ENCODE measurements at regions not wholly inside any gene's neighbourhood (a gene's known extent, or its start where the extent isn't known, plus 50 kb on each side); places are given as distances from the start of the nearest gene placed in this dataset.

- no peak overlapping the region for H3K4me3 ChIP-seq (ENCODE audit: low read length in 3 of 3)
Observed at GRCh38 chr13:44281252-44282000, 92.2 kb upstream of the SERP2 start.

GRCh38 chr13:44283600-44283999 is 90.0 kb upstream of the SERP2 start:
- H3K4me1 ChIP-seq (ENCODE audit: control insufficient read depth in 2 of 3, insufficient read depth in 2 of 3, low read depth in 1 of 3, low read length in 3 of 3), result peaks cover 0 to 9% (median 7%) of the 10 kb centered on the region in 3 donors
- H3K36me3 ChIP-seq (ENCODE audit: control insufficient read depth in 2 of 3, insufficient read depth in 3 of 3, low read length in 3 of 3), result no peaks in the 10 kb centered on the region
- TF ChIP-seq CTCF (IDR thresholded peaks at IDR 0.05; ENCODE audit: borderline replicate concordance, extremely low read depth, insufficient read depth), result no peak
- no peaks in the 10 kb centered on the region for H3K9me3 ChIP-seq (ENCODE audit: control insufficient read depth in 2 of 3, insufficient read depth in 1 of 3, low read length in 3 of 3)
- intact Hi-C loops (cut with DNase I), result no loop called here
- no peaks in the 10 kb centered on the region for H3K27me3 ChIP-seq (ENCODE audit: control insufficient read depth, insufficient read depth, low read length)
- DNase-seq (peak in 2 of 5 donors; percentile 51 to 69), FAIRE-seq (no peak)
- no peak overlapping the region for H3K9ac ChIP-seq (ENCODE audit: low read length in 3 of 3)
- no peak overlapping the region for H3K27ac ChIP-seq (ENCODE audit: low read depth in 2 of 2, low read length in 2 of 2)
- H3K4me3 ChIP-seq (ENCODE audit: low read length in 3 of 3), result no peak overlapping the region

More at GRCh38 chr13:44281252-44282000, 92.2 kb upstream of the SERP2 start:
- Histone ChIP-seq H3K27me3 (ENCODE audit: control insufficient read depth, insufficient read depth, low read length) (no peaks in the 10 kb centered on the region), H3K4me1 (ENCODE audit: control insufficient read depth in 2 of 3, insufficient read depth in 2 of 3, low read depth in 1 of 3, low read length in 3 of 3) (peaks cover 0 to 9% (median 7%) of the 10 kb centered on the region in 3 donors), H3K9me3 (ENCODE audit: control insufficient read depth in 2 of 3, insufficient read depth in 1 of 3, low read length in 3 of 3) (no peaks in the 10 kb centered on the region), H3K27ac (ENCODE audit: low read depth in 2 of 2, low read length in 2 of 2) (no peak overlapping the region), H3K36me3 (ENCODE audit: control insufficient read depth in 2 of 3, insufficient read depth in 3 of 3, low read length in 3 of 3) (no peaks in the 10 kb centered on the region), H3K9ac (ENCODE audit: low read length in 3 of 3) (no peak overlapping the region)
- FAIRE-seq, result no peak
- DNase-seq, result peak in 4 of 5 donors; percentile 55 to 80 (median 66)
- intact Hi-C loops (cut with DNase I), result no loop called here
- TF ChIP-seq CTCF (IDR thresholded peaks at IDR 0.05; ENCODE audit: borderline replicate concordance, extremely low read depth, insufficient read depth), result no peak

- Histone ChIP-seq H3K9ac (ENCODE audit: low read length in 3 of 3) (no peak overlapping the region), H3K9me3 (ENCODE audit: control insufficient read depth in 2 of 3, insufficient read depth in 1 of 3, low read length in 3 of 3) (no peaks in the 10 kb centered on the region), H3K27ac (ENCODE audit: low read depth in 2 of 2, low read length in 2 of 2) (no peak overlapping the region), H3K36me3 (ENCODE audit: control insufficient read depth in 2 of 3, insufficient read depth in 3 of 3, low read length in 3 of 3) (no peaks in the 10 kb centered on the region), H3K4me1 (ENCODE audit: control insufficient read depth in 2 of 3, insufficient read depth in 2 of 3, low read depth in 1 of 3, low read length in 3 of 3) (no peaks in the 10 kb centered on the region), H3K27me3 (ENCODE audit: control insufficient read depth, insufficient read depth, low read length) (no peaks in the 10 kb centered on the region), H3K4me3 (ENCODE audit: low read length in 3 of 3) (no peak overlapping the region)
- FAIRE-seq (no peak), DNase-seq (peak in 1 of 5 donors; percentile 1)
- intact Hi-C loops (cut with DNase I), result no loop called here
- TF ChIP-seq CTCF (IDR thresholded peaks at IDR 0.05; ENCODE audit: borderline replicate concordance, extremely low read depth, insufficient read depth), result no peak
Observed at GRCh38 chr13:44287958-44288357, 85.7 kb upstream of the SERP2 start.

Measured in kidney (tissue), 13 donors.